ENCODE measurements at regions not wholly inside any gene's neighbourhood (a gene's known extent, or its start where the extent isn't known, plus 50 kb on each side); places are given as distances from the start of the nearest gene placed in this dataset.

GRCh38 chr5:3542769-3543168 lies 52.9 kb upstream of the IRX1 start:
- Histone ChIP-seq H3K4me1 (ENCODE audit: control insufficient read depth in 3 of 3, insufficient read depth in 3 of 3, low read length in 3 of 3) (no peaks in the 10 kb centered on the region), H3K27me3 (ENCODE audit: control insufficient read depth in 3 of 3, insufficient read depth in 3 of 3, low read length in 3 of 3) (peaks cover 0 to 6% (median 0%) of the 10 kb centered on the region in 3 donors), H3K9me3 (ENCODE audit: control insufficient read depth in 3 of 3, low read length in 3 of 3) (no peaks in the 10 kb centered on the region), H3K4me3 (ENCODE audit: low read length in 3 of 3) (no peak overlapping the region), H3K36me3 (ENCODE audit: control insufficient read depth in 3 of 3, insufficient read depth in 3 of 3, low read length in 3 of 3) (no peaks in the 10 kb centered on the region), H3K27ac (ENCODE audit: low read depth, low read length) (no peak overlapping the region), H3K9ac (ENCODE audit: low read depth in 1 of 3, low read length in 3 of 3) (no peak overlapping the region)

- H3K27me3 ChIP-seq (ENCODE audit: control insufficient read depth in 3 of 3, insufficient read depth in 3 of 3, low read length in 3 of 3): peaks cover 0 to 6% (median 0%) of the 10 kb centered on the region in 3 donors
- no peak overlapping the region for H3K27ac ChIP-seq (ENCODE audit: low read depth, low read length)
- H3K4me3 ChIP-seq (ENCODE audit: low read length in 3 of 3): no peak overlapping the region
- H3K9ac ChIP-seq (ENCODE audit: low read depth in 1 of 3, low read length in 3 of 3): no peak overlapping the region
- no peaks in the 10 kb centered on the region for H3K4me1 ChIP-seq (ENCODE audit: control insufficient read depth in 3 of 3, insufficient read depth in 3 of 3, low read length in 3 of 3)
- H3K9me3 ChIP-seq (ENCODE audit: control insufficient read depth in 3 of 3, low read length in 3 of 3): no peaks in the 10 kb centered on the region
- no peaks in the 10 kb centered on the region for H3K36me3 ChIP-seq (ENCODE audit: control insufficient read depth in 3 of 3, insufficient read depth in 3 of 3, low read length in 3 of 3)
Measured at GRCh38 chr5:3542158-3542557, 53.5 kb upstream of the IRX1 start.

- H3K36me3 ChIP-seq (ENCODE audit: control insufficient read depth in 3 of 3, insufficient read depth in 3 of 3, low read length in 3 of 3): no peaks in the 10 kb centered on the region
- H3K27me3 ChIP-seq (ENCODE audit: control insufficient read depth in 3 of 3, insufficient read depth in 3 of 3, low read length in 3 of 3): peaks cover 0 to 3% (median 0%) of the 10 kb centered on the region in 3 donors
- no peaks in the 10 kb centered on the region for H3K4me1 ChIP-seq (ENCODE audit: control insufficient read depth in 3 of 3, insufficient read depth in 3 of 3, low read length in 3 of 3)
- H3K4me3 ChIP-seq (ENCODE audit: low read length in 3 of 3): no peak overlapping the region
- peaks cover 0 to 5% (median 0%) of the 10 kb centered on the region in 3 donors for H3K9me3 ChIP-seq (ENCODE audit: control insufficient read depth in 3 of 3, low read length in 3 of 3)
- H3K27ac ChIP-seq (ENCODE audit: low read depth, low read length): no peak overlapping the region
- H3K9ac ChIP-seq (ENCODE audit: low read depth in 1 of 3, low read length in 3 of 3): no peak overlapping the region
Measured at GRCh38 chr5:3538886-3539285, 56.7 kb upstream of the IRX1 start.

- H3K27ac ChIP-seq (ENCODE audit: low read depth, low read length): no peak overlapping the region
- H3K36me3 ChIP-seq (ENCODE audit: control insufficient read depth in 3 of 3, insufficient read depth in 3 of 3, low read length in 3 of 3): no peaks in the 10 kb centered on the region
- H3K27me3 ChIP-seq (ENCODE audit: control insufficient read depth in 3 of 3, insufficient read depth in 3 of 3, low read length in 3 of 3): peaks cover 0 to 3% (median 0%) of the 10 kb centered on the region in 3 donors
- H3K4me3 ChIP-seq (ENCODE audit: low read length in 3 of 3): no peak overlapping the region
- H3K9ac ChIP-seq (ENCODE audit: low read depth in 1 of 3, low read length in 3 of 3): no peak overlapping the region
- H3K4me1 ChIP-seq (ENCODE audit: control insufficient read depth in 3 of 3, insufficient read depth in 3 of 3, low read length in 3 of 3): no peaks in the 10 kb centered on the region
- H3K9me3 ChIP-seq (ENCODE audit: control insufficient read depth in 3 of 3, low read length in 3 of 3): peaks cover 0 to 5% (median 0%) of the 10 kb centered on the region in 3 donors
Measured at GRCh38 chr5:3537942-3538341, 57.7 kb upstream of the IRX1 start.

- peaks cover 0 to 5% (median 0%) of the 10 kb centered on the region in 3 donors for H3K9me3 ChIP-seq (ENCODE audit: control insufficient read depth in 3 of 3, low read length in 3 of 3)
- H3K27me3 ChIP-seq (ENCODE audit: control insufficient read depth in 3 of 3, insufficient read depth in 3 of 3, low read length in 3 of 3): no peaks in the 10 kb centered on the region
- no peaks in the 10 kb centered on the region for H3K36me3 ChIP-seq (ENCODE audit: control insufficient read depth in 3 of 3, insufficient read depth in 3 of 3, low read length in 3 of 3)
- no peak overlapping the region for H3K9ac ChIP-seq (ENCODE audit: low read depth in 1 of 3, low read length in 3 of 3)
- no peak overlapping the region for H3K4me3 ChIP-seq (ENCODE audit: low read length in 3 of 3)
- no peaks in the 10 kb centered on the region for H3K4me1 ChIP-seq (ENCODE audit: control insufficient read depth in 3 of 3, insufficient read depth in 3 of 3, low read length in 3 of 3)
- H3K27ac ChIP-seq (ENCODE audit: low read depth, low read length): no peak overlapping the region
Measured at GRCh38 chr5:3535414-3536211, 60.0 kb upstream of the IRX1 start.

GRCh38 chr5:3534997-3535396 lies 60.6 kb upstream of the IRX1 start:
- Histone ChIP-seq H3K9me3 (ENCODE audit: control insufficient read depth in 3 of 3, low read length in 3 of 3) (peaks cover 0 to 5% (median 0%) of the 10 kb centered on the region in 3 donors), H3K36me3 (ENCODE audit: control insufficient read depth in 3 of 3, insufficient read depth in 3 of 3, low read length in 3 of 3) (no peaks in the 10 kb centered on the region), H3K27ac (ENCODE audit: low read depth, low read length) (no peak overlapping the region), H3K4me1 (ENCODE audit: control insufficient read depth in 3 of 3, insufficient read depth in 3 of 3, low read length in 3 of 3) (no peaks in the 10 kb centered on the region), H3K9ac (ENCODE audit: low read depth in 1 of 3, low read length in 3 of 3) (no peak overlapping the region), H3K4me3 (ENCODE audit: low read length in 3 of 3) (no peak overlapping the region), H3K27me3 (ENCODE audit: control insufficient read depth in 3 of 3, insufficient read depth in 3 of 3, low read length in 3 of 3) (no peaks in the 10 kb centered on the region)

- Histone ChIP-seq H3K27ac (ENCODE audit: low read depth, low read length) (no peak overlapping the region), H3K27me3 (ENCODE audit: control insufficient read depth in 3 of 3, insufficient read depth in 3 of 3, low read length in 3 of 3) (no peaks in the 10 kb centered on the region), H3K4me1 (ENCODE audit: control insufficient read depth in 3 of 3, insufficient read depth in 3 of 3, low read length in 3 of 3) (no peaks in the 10 kb centered on the region), H3K9ac (ENCODE audit: low read depth in 1 of 3, low read length in 3 of 3) (no peak overlapping the region), H3K9me3 (ENCODE audit: control insufficient read depth in 3 of 3, low read length in 3 of 3) (peaks cover 0 to 5% (median 0%) of the 10 kb centered on the region in 3 donors), H3K4me3 (ENCODE audit: low read length in 3 of 3) (no peak overlapping the region), H3K36me3 (ENCODE audit: control insufficient read depth in 3 of 3, insufficient read depth in 3 of 3, low read length in 3 of 3) (no peaks in the 10 kb centered on the region)
Measured at GRCh38 chr5:3531320-3531986, 64.2 kb upstream of the IRX1 start.

- Histone ChIP-seq H3K9me3 (ENCODE audit: control insufficient read depth in 3 of 3, low read length in 3 of 3) (peaks cover 0 to 2% (median 1%) of the 10 kb centered on the region in 3 donors), H3K27me3 (ENCODE audit: control insufficient read depth in 3 of 3, insufficient read depth in 3 of 3, low read length in 3 of 3) (no peaks in the 10 kb centered on the region), H3K36me3 (ENCODE audit: control insufficient read depth in 3 of 3, insufficient read depth in 3 of 3, low read length in 3 of 3) (no peaks in the 10 kb centered on the region), H3K4me1 (ENCODE audit: control insufficient read depth in 3 of 3, insufficient read depth in 3 of 3, low read length in 3 of 3) (no peaks in the 10 kb centered on the region), H3K4me3 (ENCODE audit: low read length in 3 of 3) (no peak overlapping the region), H3K27ac (ENCODE audit: low read depth, low read length) (no peak overlapping the region), H3K9ac (ENCODE audit: low read depth in 1 of 3, low read length in 3 of 3) (no peak overlapping the region)
Measured at GRCh38 chr5:3530251-3530650, 65.4 kb upstream of the IRX1 start.

GRCh38 chr5:3526551-3527185 lies 69.0 kb upstream of the IRX1 start:
- no peaks in the 10 kb centered on the region for H3K4me1 ChIP-seq (ENCODE audit: control insufficient read depth in 3 of 3, insufficient read depth in 3 of 3, low read length in 3 of 3)
- no peak overlapping the region for H3K4me3 ChIP-seq (ENCODE audit: low read length in 3 of 3)
- H3K9me3 ChIP-seq (ENCODE audit: control insufficient read depth in 3 of 3, low read length in 3 of 3): peaks cover 0 to 3% (median 0%) of the 10 kb centered on the region in 3 donors
- no peak overlapping the region for H3K9ac ChIP-seq (ENCODE audit: low read depth in 1 of 3, low read length in 3 of 3)
- H3K27me3 ChIP-seq (ENCODE audit: control insufficient read depth in 3 of 3, insufficient read depth in 3 of 3, low read length in 3 of 3): no peaks in the 10 kb centered on the region
- H3K27ac ChIP-seq (ENCODE audit: low read depth, low read length): no peak overlapping the region
- H3K36me3 ChIP-seq (ENCODE audit: control insufficient read depth in 3 of 3, insufficient read depth in 3 of 3, low read length in 3 of 3): no peaks in the 10 kb centered on the region

- H3K27me3 ChIP-seq (ENCODE audit: control insufficient read depth in 3 of 3, insufficient read depth in 3 of 3, low read length in 3 of 3): no peaks in the 10 kb centered on the region
- H3K4me1 ChIP-seq (ENCODE audit: control insufficient read depth in 3 of 3, insufficient read depth in 3 of 3, low read length in 3 of 3): no peaks in the 10 kb centered on the region
Measured at GRCh38 chr5:3522491-3522890, 73.1 kb upstream of the IRX1 start.

More at GRCh38 chr5:3522491-3522890, 73.1 kb upstream of the IRX1 start:
- H3K27ac ChIP-seq (ENCODE audit: low read depth, low read length): no peak overlapping the region
- H3K9me3 ChIP-seq (ENCODE audit: control insufficient read depth in 3 of 3, low read length in 3 of 3): peaks cover 0 to 3% (median 0%) of the 10 kb centered on the region in 3 donors
- no peaks in the 10 kb centered on the region for H3K36me3 ChIP-seq (ENCODE audit: control insufficient read depth in 3 of 3, insufficient read depth in 3 of 3, low read length in 3 of 3)
- H3K9ac ChIP-seq (ENCODE audit: low read depth in 1 of 3, low read length in 3 of 3): no peak overlapping the region
- H3K4me3 ChIP-seq (ENCODE audit: low read length in 3 of 3): no peak overlapping the region

All from skeletal muscle tissue (tissue), 3 donors.